AG04450 (cell line): ENCODE measurements at regions not wholly inside any gene's neighbourhood (a gene's known extent, or its start where the extent isn't known, plus 50 kb on each side); places are given as distances from the start of the nearest gene placed in this dataset.
"Not testable (repeated sequence)": the region's sequence is repeated elsewhere in the genome, so short reads cannot be mapped to it uniquely, and the experiment has no call there.

Experiments
- CTCF ChIA-PET: fragments of 300-600, 350-600 bp; formaldehyde crosslinking; extraction: SDS; loops from one replicate; lab custom pipeline; 2022; ENCODE audit warnings: antibody characterized with exemption, inconsistent platforms; lab: Charles Lee
- POLR2A ChIA-PET: fragments of 350-600 bp; formaldehyde crosslinking; extraction: SDS; loops from one replicate; lab custom pipeline; 2021; ENCODE audit warnings: antibody characterized with exemption, inconsistent platforms; lab: Yijun Ruan, JAX
- DNase-seq: peaks from one replicate; pipeline ENCODE4 v3.0.0-alpha.2; 2011; ENCODE audit warnings: low read depth, low spot score
- H3K27ac ChIP-seq: one replicate; pipeline ENCODE4 v1.5.1; 2012; ENCODE audit warnings: low read depth, low read length, control low read depth
- H3K27me3 ChIP-seq: one replicate; pipeline ENCODE4 v1.6.0; 2012; ENCODE audit warnings: low read length; ENCODE audit not compliant: control insufficient read depth, insufficient read depth
- H3K4me3 ChIP-seq: 2 replicates; pipeline ENCODE4 v1.5.1; 2011; ENCODE audit warnings: mild to moderate bottlenecking, low read depth, low read length, control low read depth
- H3K9me3 ChIP-seq: 2 replicates; pipeline ENCODE4 v1.5.1; 2012; ENCODE audit warnings: low read length; ENCODE audit not compliant: control insufficient read depth, insufficient read depth
- CTCF ChIP-seq: IDR thresholded peaks from 2 replicates; pipeline ENCODE4 v1.5.1; 2011; ENCODE audit warnings: low read depth, low read length, control low read depth, inconsistent platforms

DNA sequence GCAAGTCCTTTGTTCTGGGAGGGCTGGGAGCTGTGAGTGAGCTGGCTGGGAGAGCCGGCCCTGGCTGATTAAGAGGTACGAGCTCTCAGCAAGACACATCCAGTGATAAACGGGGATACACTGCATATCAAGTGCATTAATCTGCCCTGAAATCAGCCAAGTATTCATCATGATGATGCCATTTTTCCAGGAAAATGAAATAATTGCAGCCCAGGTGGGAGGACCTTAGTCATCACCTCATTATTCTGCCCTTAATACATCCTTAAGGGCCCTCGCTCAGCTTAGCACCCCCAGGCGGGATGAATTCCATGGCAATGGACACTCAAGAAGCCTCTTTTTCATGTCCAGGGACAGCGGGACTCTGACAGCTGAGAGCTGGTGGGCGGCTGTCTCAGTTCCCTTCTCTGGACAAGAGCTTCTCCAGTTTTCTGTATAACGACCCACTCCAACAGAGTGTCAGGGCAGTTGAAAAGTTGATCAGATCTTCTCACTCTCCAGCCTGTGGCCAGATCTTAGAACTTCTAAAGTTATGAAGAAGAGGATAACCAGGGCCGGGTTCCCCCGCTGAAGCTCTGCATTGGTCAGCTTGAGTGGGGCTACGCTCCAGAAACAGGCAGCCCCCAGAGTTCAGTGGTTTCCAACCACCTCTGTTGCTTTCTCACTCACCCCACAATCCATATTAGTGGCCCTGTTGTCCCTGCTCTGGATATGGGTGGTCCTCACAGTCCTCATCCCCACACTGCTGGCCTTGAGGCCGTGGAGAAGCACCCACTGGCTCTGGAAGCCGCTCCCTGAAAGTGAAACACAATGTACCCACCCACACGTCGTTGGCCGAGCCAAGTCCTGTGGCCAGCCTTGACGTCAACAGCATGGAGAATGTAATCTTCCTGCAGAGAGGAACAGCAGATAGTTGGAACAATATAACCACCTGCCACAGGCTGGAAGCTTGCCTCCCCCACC lies 306.2 kb upstream of the DIO3 start:
- ChIA-PET POLR2A (no interaction called here), CTCF (no interaction called here)
- H3K9me3 ChIP-seq: peaks cover 4% of the 10 kb centered on the region; the same call in 1 of the 2 replicates
- H3K4me3 ChIP-seq: no peak overlapping the region
- no peak for TF ChIP-seq CTCF
- no peak overlapping the region for H3K27ac ChIP-seq
- H3K27me3 ChIP-seq: peaks cover 16% of the 10 kb centered on the region
- no peak for DNase-seq

- ChIA-PET POLR2A (no interaction called here), CTCF (no interaction called here)
- TF ChIP-seq CTCF: no peak
- DNase-seq: no peak
- Histone ChIP-seq H3K27me3 (peaks cover 16% of the 10 kb centered on the region), H3K27ac (no peak overlapping the region), H3K9me3 (peaks cover 4% of the 10 kb centered on the region; the same call in 1 of the 2 replicates), H3K4me3 (no peak overlapping the region)
These were observed 305.6 kb upstream of the DIO3 start for GRCh38 chr14:101255765-101256125.

- POLR2A ChIA-PET: no interaction called here
- DNase-seq: no peak
- CTCF ChIA-PET: no interaction called here
These were observed 305.0 kb upstream of the DIO3 start for GRCh38 chr14:101256266-101256665.

DNA sequence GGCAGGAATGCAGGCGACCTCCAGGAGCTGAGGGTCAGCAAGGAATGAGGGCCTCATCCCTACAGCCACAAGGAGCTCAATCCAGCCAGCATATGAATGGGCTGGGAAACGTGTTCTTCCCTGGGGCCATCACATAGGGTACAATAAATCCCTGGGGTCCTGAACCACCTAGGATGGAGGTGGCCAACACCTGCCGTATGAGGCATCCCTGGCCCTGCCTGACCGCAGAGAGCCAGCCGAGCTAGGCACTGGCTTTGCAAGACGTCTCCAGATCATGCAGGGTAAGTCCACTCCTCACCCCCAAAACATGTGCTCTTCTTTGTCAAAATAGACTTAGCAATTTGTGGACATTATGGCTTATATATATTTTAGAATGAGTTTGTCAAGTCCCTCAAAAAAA lies 303.7 kb upstream of the DIO3 start:
- POLR2A ChIA-PET: no interaction called here
- CTCF ChIA-PET: no interaction called here
- Histone ChIP-seq H3K4me3 (no peak overlapping the region), H3K27me3 (peaks cover 11% of the 10 kb centered on the region), H3K9me3 (no peaks in the 10 kb centered on the region), H3K27ac (no peak overlapping the region)
- TF ChIP-seq CTCF: no peak
- DNase-seq: no peak

More at GRCh38 chr14:101256266-101256665, 305.0 kb upstream of the DIO3 start:
- TF ChIP-seq CTCF: no peak
- no peak overlapping the region for H3K27ac ChIP-seq
- no peak overlapping the region for H3K4me3 ChIP-seq
- H3K27me3 ChIP-seq: peaks cover 16% of the 10 kb centered on the region
- H3K9me3 ChIP-seq: peaks cover 4% of the 10 kb centered on the region; the same call in 1 of the 2 replicates

- Histone ChIP-seq H3K4me3 (no peak overlapping the region), H3K27ac (no peak overlapping the region), H3K9me3 (no peaks in the 10 kb centered on the region), H3K27me3 (peaks cover 10% of the 10 kb centered on the region)
- DNase-seq: no peak
- no peak for TF ChIP-seq CTCF
- POLR2A ChIA-PET: no interaction called here
- CTCF ChIA-PET: no interaction called here
These were observed 301.5 kb upstream of the DIO3 start for GRCh38 chr14:101259748-101260147.

- CTCF ChIA-PET, POLR2A ChIA-PET, H3K27me3 ChIP-seq, DNase-seq, H3K27ac ChIP-seq, H3K9me3 ChIP-seq, H3K4me3 ChIP-seq: not testable (repeated sequence)
These were observed 294.9 kb upstream of the DIO3 start for GRCh38 chr14:101266441-101266840.
